ENCODE measurements at regions not wholly inside any gene's neighbourhood (a gene's known extent, or its start where the extent isn't known, plus 50 kb on each side); places are given as distances from the start of the nearest gene placed in this dataset.
A peak's percentile ranks its signal among the peaks of the same experiment; 100 is the strongest.

- no peak for DNase-seq
These were observed 124.9 kb upstream of the HDAC9 start for GRCh38 chr7:18370633-18371032.

GRCh38 chr7:18378989-18379605, 116.5 kb upstream of the HDAC9 start:
- no peak for DNase-seq

DNA sequence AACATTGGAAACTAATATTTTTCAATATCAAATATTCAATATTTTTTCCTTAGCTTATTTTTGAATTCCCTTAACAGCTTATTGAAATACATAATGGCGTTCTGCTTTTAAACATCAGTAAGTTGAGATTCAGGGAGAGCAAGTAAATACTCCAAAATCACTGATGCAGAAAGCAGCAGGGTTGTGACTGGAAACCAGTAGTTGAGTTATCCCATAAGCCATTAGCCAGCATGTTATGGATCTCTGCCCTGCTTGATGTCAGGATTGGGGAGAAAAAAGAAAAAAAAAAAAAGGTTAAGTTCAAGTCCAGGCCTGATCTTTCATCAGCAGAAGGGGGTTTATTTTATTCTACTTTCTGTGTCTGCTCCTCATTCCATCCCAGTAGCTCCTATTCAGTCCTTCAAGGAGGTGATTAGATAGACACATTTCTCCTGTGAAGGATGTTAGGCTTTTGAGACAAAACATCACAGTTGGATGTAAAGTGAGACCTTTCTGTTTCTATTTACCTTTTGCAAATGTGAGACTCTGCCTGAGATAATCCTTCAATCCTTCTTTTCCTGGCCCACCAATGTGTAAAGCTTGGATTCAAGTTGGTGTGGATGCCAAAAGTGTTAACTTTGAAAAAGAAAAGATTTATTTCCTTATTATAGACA, 110.9 kb upstream of the HDAC9 start:
- peak; percentile 83 for DNase-seq

DNA sequence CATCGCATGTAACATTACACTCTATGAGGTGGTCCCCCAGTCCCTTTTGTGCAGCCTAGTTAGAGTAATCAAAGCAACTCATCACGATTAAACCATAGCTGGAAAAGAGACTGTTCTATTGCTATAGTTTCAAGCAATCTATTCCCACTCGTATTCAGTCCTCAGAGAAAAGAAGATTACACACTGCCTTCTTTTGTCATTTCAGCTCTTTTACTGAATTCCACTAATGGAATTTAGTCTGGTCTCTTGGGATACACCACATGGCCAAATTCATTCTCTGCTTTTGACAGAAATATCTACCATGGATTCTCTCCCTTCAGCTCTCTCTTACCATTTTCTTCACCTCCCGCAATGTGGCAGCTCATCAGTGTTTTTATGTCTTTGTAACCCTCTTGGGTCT, 108.9 kb upstream of the HDAC9 start:
- DNase-seq = no peak

DNA sequence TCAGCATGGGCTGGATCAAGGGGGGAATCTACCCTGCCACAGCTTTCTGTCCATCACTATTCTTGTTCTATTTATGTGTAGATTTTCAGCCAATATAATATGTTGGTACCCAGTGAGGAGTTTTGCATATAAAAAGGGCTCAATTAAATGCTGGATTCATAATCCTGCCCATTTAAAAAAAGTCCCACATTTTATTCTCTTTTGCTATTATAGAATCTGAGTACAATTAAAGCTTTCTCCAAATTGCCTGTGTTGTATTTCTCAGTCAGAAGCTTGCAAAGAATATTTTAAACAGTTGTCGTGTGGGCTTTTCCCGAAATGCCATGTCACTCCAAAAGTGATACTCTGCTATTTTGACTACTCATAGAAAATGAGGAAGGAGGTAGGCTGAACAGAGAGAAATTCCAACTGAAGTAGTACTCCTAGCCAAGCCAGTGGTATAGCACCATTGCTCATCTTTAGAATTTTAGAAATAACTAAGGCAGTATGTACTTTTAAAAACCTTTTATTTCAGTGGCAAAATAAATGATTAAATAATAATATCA, 108.3 kb upstream of the HDAC9 start:
- DNase-seq = no peak

DNA sequence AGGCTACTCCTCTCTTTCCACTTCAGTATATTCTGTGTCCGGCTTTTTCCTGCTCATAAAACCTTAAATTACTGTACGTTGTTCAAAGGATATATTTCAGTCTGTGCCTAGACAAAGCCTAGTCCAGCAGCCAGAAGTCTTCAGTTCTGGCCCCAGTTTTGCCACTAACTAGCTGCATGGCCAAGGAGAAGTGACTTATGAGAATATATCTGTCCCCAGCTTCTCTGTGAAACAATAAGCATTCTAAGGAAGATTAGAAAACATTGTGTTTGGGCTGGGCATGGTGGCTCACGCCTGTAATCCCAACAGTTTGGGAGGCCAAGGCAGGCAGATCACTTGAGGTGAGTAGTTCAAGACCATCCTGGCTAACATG, 105.0 kb upstream of the HDAC9 start:
- no peak for DNase-seq

DNA sequence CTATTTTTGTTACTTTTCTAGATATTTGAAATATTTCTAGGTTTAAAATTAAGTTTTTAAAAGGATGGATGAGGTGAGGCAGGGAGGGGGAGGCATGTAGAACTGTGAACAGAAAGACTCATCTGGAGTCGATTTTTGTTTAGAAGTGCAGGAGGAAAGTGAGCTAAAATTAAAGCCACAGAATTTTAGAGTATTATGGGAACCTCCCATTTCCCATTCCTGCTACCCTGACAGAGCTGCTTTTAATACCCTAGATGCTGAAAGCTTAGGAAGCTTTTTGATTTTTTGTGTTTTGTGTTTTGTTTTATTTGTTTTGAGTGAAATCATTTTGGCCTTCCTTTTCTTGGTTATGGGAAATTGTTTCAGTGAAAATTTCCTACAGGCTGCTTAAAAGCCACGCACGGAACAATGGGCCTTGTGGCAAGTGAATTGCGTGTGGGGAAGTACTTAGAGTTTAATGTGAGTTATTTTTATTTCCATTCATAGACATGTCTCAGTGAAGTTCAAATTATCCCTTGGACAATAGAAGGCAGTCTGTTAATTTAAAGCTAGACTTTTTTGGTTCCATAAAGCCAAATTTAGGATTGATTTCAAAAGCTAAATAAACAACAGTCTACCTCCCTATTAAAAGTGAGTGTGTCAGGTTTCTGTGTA, 102.0 kb upstream of the HDAC9 start:
- DNase-seq = peak; percentile 40

- DNase-seq = no peak
These were observed 99.7 kb upstream of the HDAC9 start for GRCh38 chr7:18395868-18396267.

GRCh38 chr7:18396953-18397352, 98.6 kb upstream of the HDAC9 start:
- no peak for DNase-seq

- no peak for DNase-seq
These were observed 95.9 kb upstream of the HDAC9 start for GRCh38 chr7:18399436-18400235.

DNA sequence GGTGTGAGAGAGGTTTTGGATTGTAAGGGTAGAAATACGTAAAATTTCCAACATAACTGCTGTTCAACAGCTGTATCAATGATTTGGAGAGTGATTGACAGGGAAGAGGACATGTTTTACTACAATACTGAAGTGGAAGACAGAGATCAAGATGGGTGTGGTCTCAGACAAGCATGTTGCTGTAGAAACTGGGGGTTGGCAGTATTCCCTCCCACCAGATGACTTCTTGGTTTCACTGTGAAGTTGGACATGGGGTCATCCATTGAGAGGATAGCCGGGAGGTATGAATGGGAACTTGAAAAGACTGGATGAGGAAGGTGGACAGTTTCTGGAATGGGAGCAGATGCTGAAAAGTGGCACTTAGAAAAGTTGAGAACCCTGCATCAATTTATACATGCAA, 95.3 kb upstream of the HDAC9 start:
- no peak for DNase-seq

DNA sequence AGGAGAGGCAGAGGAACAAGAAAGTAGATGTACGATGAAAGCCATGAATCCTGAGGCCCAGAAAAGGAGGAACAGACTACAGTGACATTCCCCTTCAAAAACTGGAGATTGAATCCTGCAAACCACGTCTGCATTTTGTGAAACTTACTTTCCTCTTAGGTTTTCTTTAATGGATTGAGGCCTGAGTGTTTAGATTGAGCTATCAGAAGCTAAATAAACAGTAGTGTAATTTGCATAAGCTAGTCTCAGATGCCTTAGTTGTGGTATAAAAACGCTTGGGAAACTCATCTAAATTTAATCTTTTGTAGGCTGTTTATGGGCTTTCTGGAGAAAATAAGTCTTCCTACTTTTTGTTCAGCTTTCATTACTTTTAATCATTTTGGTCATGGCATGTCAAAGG, 94.8 kb upstream of the HDAC9 start:
- DNase-seq = no peak

- DNase-seq = no peak
These were observed 93.8 kb upstream of the HDAC9 start for GRCh38 chr7:18401757-18402156.

DNA sequence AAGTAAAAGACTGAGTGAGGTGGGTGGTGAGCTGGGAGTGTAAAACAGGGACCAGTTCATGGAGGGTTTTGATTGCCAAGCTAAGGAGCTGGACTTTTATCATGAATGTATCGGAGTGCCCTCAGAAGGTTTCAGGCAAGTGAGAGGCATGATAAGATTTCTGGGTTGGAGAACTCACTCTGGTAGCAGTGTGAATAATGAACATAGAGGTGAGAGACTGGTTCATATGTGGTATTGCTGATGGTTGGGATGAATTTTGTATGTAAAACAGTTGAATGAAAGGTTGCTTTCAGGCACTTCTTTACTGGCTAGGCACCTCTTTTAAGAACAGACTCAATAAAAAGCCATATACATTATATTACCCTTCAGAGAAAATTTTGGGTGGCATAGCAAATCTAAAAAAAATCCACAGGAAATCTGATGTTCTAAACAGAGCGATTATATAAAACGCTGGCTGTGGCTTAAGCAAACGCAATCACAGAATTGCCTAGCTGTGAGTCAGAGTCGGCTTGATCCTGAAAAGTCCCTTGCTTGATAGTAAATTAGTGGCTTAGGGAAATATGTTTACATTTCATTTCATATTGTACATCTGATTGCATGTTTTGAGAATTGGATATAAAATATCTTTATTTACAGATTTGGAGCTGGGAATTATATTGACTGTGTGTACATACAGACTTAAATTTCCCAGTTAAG, 92.9 kb upstream of the HDAC9 start:
- no peak for DNase-seq

DNA sequence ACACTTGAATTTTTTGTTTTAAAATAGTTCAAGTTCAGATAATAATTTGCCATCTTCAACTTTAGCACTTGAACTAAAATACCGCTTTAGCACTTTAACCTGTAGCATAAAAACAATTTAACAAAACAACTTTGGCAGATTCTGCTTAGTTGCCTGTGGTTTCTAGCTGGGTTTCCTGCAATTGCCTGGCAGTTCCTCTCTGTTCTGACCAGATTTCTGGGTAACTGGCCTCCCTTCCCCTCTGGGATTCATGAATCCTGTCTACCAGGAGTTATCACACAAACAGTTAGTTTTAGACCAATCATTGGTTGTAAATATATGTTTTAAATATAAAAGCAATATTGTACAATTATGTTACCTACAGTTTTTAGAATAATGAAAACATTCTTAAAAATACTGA, 89.8 kb upstream of the HDAC9 start:
- no peak for DNase-seq

GRCh38 chr7:18407385-18407784, 88.2 kb upstream of the HDAC9 start:
- no peak for DNase-seq

DNA sequence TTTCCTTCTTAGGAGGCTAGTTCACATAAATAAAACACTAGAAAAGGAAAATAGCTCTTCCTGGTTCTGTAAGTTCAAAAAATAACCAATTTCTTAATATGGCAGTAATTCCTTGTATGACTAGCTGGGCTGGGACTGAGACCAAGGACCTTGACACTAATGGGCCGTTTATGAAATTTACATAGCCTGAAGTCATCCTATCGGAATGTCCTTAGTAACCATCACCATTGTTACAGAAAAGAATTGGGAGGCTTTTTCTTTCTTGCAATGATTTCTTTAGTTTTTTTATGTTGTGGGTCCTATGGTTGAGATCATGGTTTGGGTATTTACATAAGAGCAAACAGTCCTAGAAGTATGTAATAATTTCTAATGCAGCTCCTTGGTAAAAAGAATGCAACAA, 87.1 kb upstream of the HDAC9 start:
- DNase-seq = no peak

GRCh38 chr7:18408868-18409267, 86.7 kb upstream of the HDAC9 start:
- no peak for DNase-seq

DNA sequence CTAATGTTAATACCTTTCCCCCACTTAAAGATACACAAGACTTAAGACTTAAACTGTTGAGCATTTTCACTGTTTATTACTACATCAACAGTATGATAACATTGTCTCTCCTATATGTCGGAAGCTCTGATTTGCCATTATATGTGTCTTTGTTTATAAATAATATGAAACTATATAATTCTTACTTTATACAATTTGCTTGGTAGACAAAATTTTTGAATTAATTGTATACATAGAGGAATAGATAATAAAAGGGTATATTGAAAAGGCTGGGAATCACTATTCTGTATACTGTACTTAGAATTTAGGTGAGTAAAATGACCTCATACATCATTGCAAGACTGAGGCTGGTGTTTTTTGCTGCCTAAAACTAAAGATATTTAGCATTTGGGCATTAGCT, 82.1 kb upstream of the HDAC9 start:
- no peak for DNase-seq

GRCh38 chr7:18414885-18415284, 80.7 kb upstream of the HDAC9 start:
- no peak for DNase-seq

DNA sequence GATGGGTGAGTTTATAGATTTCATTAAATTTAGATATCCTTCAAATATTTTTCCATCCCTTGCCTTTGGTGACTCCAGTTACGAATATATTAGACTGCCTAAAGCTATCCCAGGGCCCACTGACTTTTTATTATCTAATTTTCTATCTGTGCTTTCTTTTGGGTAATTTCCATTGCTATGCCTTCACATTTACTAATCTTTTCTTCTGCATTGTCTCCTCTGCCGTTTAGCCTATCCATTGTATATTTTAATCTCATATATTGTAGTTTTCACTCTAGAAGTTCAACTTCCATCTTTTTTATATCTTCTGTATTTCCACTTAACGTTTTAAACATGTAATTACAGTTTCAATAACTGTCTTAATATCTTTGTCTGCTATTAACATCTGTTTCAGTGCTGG, 78.6 kb upstream of the HDAC9 start:
- no peak for DNase-seq

DNA sequence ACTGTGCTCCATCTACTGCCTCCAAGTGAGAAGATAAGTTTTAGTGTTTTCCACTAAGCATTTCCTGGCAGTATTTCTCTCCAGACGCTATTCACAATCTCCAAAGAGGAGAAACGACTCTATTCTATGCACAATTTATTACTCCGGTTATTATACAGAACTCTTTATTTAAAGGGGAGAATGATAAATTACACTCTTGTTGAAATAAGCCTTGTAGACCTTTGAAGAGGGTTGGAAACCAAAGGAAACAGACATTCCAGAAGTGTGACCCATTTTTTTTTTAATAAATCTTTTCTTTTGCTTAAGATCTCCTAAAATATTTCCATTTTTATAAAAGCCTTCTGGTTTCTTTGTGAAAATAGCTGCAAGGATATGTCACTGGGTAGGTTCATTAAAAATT, 76.1 kb upstream of the HDAC9 start:
- no peak for DNase-seq

DNA sequence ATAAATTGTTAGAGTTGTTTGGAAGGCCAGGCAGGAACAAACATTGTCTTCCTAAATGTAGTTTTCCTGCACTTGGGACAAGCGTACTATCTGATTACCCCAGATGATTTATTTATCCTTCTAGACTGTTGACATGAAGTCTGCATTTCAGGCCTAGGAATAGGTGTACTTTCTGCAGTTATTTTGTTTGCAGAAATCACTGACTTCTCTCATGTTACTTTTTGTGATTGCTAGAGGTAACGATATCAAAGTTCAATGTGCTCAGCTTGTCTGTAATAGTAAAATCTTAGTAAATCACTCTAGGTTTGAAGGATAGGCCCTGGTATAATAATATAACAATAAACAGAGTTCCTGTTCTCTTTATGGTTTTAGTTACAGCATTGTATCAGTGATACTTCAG, 75.4 kb upstream of the HDAC9 start:
- no peak for DNase-seq

Data from NCI-H345 (cell line).